ENCODE measurements at regions not wholly inside any gene's neighbourhood (a gene's known extent, or its start where the extent isn't known, plus 50 kb on each side); places are given as distances from the start of the nearest gene placed in this dataset.

DNA sequence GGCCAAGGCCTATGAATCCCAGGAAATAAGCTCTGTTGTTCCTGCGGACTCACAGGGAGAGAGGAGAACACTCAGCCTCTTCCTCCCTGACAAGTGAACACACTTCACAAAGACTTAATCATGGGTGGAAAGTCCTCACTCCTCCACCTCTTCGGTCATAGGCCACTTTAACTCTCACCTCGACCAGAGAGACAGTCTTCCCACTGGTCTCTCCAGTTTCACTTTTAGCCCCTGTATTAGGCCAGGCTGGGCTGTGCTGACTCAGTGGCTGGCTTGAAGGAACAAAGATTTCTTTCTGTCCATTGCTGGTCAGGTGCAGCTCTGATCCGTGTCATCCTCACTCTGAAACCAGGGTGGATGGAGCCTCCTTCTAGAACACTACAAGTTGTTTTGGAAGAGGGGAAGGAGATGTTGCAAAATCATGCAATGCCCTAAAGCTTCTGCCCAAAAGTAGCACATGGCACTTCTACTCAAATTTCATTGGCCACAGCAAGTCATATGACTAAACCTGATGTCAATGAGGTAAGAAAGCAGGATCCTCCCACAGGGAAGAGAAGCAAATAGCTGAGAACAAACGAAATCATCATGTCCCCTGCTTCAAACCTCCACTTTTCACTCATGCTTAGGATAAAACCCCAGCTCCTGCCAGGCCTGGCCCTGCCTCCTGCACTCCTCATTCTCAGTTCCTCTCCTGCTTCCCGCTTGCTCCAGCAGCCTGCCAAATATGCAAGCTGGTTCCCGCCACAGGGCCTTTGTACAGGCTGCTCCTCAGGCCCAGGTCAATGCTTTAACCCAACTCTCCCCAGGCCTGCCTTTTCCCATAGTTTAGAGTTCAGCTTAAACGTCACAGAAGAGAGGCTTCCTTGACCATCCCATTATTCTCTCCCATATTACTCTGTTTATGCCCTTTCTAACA, 150.5 kb upstream of the RUNX3 start:
- no peak for DNase-seq

DNA sequence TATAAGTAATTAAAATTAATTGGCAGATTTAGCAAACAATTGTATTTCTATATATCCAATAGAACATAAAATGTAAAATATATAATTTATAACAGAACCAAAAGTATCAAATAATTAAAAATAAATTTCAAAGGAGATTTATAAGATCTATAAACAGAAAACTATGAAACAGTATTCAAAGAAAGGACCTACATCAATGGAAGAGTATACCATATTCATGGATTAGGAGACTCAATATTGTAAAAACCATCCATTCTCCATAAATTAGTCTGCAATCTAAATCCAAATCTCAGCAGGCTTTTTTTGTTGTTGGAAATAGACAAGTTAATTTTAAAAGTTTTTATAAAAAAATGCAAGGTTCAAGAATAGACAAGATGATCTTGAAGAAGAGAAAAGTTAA, 149.0 kb upstream of the RUNX3 start:
- DNase-seq: no peak

DNA sequence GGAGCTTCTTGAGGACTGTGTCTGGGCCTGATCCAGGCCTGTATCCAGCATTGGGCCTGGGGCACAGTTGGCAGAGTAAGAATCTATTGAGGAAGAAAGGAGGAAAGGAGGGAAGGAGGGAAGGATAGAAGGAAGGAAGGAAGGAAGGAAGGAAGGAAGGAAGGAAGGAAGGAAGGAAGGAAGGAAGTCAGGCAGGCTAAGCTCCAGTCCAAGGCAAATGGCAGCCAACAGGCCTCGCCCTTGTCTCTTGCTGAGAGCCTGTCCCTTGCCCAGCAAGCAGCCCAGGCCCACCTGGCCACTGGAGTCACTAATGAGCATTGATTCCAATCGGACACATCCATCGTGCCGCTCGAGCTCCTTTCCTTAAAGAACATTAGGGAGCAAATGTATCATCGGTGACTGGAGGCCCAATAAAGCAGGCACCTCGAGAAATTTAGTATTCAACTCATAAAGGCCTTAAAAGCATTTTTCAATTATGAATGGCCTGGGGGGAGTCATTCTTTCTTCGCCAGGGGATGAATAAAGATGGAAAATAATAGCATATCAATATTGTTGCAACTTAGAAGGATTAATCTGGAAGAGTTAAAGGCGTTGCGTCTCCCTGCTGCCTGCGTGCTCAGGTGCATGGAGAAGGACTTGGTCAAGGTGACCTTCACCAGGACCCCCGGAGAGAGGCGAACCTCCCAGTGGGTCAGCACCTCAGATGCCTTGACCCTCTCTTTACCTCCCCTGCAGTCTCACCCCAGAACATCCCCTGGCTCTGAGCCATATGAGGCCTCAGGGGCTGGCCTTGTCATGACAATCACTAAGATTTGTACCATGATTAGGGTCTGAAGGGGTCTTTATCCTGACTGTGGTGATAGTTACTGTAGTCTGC, 144.5 kb upstream of the RUNX3 start:
- DNase-seq: no peak

DNA sequence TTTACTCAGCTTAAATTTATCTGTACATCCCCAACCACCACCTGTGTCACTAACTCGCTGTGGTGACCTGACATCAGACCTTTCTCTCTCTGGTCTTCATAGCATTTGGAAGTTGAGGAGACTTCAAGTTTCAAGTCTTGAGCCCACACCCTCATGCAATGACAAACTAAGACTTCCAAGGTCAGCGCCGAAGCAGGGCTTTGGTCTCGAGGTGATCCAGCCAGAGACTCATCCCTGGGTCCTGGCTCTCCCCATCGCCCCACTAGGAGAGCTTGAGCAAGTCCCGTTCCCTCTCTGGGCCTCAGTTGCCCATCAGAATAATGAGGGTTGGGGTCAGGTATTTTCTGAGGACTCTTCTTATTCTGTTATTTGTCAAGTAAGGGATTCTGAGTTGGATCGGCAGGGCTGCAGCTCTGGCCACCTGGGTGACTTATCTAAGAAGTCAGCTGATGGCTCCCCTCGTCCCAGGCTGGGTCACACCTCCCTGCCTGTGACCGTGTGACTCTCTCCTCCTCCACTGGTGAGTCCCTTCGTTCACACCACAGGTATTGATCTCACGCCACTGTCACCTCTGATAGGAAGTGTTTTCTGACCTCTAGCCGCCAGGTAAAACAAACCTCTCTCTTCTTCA, 143.7 kb upstream of the RUNX3 start:
- DNase-seq: no peak

DNA sequence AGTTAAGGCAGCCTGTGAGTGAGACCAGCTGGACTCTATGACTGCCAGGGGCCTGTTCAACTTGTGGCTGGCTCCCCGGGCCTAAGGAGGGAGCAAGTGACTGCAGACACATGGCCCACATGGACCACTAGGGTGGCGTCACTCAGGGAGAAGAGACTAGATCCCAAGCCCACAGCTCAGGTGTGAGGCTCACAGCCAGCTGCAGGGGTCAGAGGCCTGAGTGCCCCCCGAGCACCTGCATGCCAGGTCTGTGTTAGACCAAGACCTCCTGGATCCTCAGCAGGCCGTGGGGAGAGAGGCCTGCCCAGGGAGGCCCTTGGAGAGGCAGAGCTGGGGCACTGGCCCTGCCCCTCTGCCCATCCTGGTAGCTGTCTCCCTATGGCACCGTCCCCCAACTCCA, 142.4 kb upstream of the RUNX3 start:
- DNase-seq: no peak

DNA sequence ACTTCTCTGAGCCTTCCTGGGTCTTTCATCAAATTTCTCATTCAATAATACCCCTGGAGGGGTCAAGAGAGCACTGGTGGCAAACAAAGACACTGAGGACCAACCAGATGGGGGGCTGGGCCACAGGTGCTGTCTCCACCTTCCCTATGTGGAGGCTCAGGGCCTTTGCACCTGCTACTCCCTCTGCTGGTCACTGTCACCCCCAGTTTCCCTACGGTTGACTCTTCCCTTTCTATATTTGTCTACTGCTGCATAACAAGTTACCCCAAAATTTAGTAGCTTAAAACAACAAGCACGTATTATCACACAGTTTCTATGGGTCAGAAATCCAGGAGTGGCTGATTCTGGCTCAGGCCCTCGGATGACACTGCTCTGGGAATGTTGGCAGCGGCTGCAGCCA, 138.8 kb upstream of the RUNX3 start:
- DNase-seq: no peak

DNA sequence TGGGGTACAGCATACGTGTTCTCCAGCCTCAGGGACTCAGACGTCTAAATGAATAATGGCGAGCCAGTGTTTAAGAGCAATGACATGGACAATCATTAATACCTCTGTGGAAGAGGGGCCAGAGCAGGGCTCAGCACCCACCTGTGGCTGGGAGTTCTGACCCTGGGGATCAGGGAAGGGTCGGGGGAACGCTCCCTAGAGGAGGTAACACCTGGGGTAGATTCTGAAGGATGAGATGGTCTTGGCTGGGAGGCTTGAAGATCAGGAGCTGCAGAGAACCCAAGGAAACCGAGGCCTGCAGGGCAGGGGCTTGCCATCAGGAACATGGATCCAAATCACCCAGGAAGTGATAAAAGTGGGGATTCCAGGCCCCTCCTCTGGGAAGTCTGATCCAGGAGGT, 138.2 kb upstream of the RUNX3 start:
- no peak for DNase-seq

DNA sequence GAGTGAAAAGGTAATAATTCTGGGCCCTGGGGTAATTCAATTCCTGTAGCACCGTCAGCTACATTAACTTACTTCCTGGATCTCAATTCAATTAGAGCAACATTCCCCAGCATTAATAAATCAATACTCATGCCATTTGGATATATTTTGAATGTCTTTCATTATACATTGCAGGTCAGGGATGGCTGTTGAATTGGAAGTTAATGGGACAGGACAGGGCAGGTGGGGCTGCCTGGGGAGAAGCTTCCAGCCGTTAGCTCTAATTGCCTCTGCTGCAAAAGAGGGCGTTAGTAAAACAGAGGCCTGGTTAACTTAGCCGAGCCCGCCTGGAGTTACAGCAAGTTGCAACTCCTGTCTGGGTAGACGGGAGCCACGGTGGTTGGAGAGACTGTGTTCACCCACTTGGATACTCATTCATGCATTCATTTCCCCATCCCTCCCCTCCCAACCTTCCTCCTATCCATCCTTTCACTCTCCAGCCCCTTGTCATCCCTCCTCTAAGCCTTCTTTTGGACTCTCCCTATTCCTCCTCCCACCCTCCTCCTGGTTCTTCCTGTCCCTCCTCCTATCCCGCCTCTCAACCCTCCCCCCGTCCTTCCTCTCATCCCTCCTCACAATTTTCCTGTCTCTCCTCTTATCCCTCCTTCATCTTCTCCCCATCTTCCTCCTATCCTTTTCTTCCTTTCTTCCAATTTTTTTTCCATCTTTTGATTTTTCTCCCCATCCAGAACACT, 137.6 kb upstream of the RUNX3 start:
- DNase-seq: no peak

DNA sequence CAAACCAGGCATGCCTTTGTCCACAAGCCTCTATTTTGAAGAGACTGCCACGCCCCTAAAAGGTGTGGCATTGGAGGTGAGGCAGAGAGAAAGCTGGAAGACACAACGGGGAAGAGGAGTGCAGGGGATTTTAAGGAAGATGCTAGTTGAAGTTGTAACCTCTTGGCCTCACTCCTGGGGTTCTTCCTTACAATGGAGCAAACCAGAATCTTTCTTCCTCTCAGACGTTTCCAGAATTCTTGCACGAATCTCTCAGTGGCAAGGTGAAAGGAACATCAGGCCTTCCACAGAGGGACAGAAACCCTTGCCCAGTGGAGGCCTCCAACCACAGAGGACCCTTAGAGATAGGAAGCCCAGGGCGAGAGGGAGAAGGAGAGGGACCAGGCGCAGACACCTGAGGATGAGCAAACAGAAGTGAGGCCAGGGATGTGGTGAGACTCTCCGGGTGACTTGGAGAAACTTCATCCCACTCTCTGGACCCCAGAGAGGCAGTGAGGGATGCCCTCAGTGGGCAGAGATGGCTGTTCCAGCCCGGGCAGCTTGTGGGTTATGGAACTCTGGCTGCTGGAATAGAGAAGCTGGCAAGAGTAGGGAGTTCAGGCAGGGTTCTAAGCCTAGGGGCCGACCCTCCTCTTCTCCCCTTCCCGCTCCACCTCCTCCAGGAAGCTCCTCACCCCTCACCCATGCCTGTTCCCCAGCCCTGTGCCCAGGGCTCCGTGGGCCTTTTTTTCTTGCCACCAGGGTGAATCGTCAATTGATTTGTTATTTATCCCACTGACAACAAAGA, 136.8 kb upstream of the RUNX3 start:
- DNase-seq: no peak

DNA sequence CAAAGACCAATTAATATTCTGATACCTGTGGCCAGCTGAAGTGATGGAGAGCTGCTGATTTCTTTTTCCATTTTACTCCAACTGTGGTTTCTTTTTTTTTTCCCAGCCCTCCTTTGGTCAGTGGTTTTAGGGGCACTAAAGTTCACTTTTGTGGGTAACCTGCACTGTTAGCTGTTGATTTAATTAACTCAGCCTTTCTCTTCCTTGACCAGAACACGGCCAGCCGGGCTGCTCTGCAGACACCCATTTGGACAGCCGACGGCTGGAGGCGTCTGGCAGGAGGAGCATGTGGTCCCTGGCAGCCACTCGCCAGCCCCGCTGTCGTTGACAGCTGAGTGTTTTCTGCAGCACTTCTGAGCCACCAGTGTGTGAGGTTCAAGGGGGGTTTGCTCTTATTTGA, 136.2 kb upstream of the RUNX3 start:
- DNase-seq: no peak

DNA sequence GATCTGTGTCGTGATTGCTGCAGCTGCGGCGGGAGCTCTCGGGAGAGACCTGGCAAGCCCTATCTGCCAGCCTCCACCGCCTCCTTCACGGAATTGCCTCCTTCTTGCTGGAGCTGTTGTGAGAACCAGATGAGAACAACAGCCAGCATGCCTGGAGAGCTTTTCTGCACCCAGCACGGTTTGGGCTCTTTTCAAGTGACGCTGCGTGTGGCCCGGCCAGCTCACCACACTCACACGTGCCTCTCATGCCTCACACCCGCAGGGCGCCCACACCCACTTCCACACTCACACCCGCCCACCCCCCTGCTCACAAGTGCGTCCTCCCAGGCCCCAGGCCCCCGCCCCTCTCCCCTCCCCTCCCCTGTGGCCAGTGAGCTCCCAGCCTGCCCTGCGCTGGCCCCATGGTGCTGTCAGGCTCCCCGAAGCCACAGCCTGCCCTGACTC, 135.7 kb upstream of the RUNX3 start:
- DNase-seq: no peak

DNA sequence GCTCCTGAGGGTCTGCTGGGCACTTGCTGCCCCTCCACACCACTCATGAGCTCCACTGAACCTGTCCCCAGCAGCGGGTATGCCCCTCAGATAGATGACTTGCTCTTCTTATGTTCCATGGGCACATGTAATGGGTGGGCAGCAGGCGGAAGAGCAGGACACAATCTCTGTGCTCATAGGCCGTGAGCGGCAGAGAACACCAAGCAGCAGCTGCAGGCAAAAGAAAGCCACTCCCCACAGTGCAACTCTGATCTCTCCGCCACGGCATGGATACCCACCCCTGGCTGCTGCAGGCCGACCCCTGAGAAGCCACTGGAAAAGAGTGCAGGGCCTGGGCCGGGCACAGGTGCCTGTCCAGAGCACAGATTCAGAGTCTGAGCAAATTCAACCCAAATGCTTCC, 135.2 kb upstream of the RUNX3 start:
- no peak for DNase-seq

DNA sequence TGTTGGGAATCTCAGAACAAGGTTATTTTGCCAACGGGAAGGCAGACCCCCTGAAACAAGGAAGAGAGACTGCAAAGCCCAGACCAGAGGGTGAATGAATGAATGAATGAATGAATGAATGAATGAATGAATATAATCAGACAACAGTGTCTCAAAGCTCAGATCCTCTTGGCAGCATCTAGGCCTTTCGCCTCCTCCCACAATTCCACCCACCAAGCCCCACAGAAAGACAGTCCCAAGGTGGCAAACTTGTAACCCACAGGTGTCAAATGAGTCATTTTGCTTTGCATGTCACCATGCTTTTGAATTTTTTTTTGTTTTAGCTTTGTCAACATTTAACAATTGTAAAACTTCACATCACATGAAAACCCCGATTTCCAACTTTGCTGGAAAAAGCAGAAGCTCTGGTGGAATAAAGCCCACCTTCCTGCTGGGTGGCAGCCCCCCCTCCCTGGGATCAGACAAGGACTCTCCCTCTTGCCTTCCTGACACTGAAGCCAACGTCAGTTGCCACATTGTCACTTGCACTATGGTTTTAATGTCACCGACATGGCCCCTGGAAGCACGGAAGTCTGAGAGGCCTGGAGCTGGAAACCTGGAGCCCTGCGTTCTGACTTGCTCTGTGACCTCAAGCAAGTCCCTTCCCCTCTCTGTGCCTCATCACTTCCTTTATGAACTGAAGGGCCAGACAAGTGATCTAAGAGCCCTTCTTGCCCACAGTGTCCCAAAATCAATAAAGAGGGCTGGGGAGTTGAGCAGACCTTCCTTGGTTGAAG, 134.6 kb upstream of the RUNX3 start:
- DNase-seq: peak; percentile 23

DNA sequence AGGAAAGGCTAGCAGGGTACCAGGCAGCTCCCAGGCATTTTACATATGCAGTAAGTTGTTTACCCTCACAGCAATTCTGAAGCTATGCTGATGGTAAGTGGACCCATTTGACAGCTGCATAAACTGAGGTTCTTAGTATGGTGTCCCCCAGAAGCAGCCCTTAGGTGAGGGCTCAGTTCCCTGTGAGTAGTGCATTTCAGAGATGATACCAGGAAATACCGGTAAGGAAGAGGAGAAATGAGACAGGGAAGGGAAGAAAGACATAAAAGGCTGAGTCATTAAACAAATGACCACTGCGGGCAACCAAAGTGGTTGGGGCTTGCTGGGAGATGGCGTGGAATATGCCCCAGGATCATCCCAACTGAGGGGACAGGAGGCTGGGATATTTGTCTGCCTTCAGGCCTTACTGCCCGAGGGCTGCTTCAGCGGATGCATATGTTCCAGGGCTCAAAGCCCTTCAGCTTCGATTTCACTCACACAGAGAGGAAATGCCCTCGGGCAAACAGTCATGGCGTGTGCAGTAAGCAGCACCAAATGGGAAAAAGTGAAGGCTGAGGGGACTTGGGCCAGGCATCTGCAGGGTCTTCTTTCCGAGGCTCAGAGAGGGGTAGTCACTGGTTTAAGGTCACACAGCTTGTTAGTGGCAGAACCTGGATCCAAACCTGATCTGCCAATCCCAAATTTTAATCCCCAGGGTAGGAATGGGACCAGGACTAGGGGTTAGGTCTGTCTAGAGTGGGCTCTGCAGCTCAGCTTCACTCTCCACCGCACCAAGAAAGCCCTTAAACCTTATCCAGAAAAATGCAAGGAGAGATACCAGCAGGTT, 133.7 kb upstream of the RUNX3 start:
- DNase-seq: no peak

DNA sequence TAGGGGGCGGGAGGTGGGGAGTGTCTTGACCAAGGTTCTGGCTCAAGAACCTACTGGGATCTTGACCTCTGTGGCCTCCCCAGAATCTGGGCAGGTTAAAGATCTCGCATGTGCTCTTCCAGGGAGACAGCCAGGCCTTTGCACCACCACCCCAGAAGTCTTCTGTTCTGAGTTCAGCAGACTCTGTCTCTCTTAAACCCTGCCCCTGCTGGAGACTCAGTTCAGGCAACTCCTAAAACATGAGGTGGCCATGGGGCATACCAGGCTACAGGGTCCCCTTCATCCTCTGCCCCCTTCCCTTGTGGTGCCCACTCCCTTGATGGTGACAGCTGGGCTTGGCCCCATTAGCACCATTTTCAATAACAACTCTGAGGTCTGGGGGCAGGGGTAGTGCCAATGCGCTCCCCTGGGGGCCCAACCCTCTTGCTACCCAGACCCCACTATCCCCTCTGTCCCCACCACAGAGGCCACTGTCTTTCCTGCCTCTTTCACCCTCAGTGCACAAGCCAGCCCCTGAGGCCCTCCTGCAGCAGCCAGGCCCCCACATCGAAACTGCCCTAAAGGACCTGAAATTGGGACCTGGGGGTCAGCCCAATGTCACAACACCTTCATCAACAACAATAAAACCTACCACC, 132.7 kb upstream of the RUNX3 start:
- no peak for DNase-seq

DNA sequence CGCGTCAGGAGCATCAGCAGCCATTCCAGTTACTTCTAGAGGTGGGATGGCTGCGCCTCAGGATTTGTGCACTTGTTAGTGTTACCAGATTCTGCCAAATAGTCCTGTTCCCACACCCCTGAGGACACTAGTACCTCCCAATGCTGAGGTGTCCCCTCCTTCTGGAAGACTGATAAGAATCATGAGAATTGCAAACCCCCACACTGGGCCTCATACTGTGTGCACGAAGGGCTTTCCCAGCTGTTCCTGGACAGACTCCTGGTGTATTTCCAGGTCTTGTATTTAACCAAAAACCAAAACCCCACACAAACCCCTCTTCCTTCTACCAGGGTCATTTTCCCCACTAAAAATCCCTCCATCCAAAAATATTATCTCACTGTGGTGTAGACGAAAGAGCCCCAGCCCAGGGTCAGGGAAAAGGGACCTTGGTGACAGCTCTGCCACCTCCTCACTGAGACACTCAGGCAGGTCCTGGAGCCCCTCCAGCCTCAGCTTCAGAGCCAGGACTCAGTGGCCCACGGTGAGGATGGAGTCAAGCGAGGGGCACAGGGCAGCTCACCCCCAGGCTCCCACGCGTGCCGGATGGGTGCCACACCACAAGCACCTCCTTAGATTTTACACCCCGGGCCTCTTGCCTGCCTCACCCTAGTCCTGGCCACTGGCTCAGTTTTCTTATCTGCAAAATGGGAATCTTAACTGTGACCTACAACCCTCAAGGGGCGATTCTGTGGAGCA, 131.4 kb upstream of the RUNX3 start:
- no peak for DNase-seq

DNA sequence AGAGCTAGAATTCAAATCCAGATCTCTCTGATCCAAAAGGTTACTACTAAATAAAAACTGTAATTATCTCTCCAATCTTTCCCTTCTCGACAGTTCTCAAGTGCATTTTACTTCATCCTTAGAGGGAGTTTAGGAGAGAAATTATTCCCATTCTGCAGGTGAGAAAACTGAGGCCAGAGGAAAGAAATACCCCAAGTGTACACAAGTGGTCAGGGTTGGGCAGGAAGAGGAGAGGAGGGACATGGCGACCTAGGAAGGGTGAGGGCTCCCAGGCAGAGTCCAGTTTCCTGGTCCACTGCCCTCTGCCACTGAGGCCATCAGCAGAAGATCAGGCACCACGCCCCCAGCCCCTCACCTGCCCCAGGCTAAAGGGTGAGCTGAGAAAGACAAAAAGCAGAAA, 127.1 kb upstream of the RUNX3 start:
- no peak for DNase-seq

DNA sequence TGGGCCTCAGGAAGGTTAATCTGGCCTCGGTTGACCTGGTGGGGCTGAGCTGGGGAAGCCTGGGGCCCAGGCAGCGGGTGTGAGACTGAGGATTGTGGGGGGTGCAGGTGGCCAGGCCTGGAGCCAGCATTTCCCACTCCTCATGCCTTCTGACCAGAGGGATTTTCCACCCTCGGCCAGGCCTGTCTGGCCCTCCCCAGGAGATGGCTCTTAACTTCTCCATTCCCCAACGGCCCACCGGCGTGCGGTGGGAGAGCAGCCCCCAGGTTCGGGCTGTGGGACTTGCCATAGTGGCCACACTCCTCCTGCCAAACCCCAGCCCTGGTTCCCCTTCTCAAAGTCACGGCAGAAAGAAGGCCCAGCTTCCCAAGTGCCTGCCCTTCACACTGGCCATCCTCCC, 126.5 kb upstream of the RUNX3 start:
- DNase-seq: no peak

DNA sequence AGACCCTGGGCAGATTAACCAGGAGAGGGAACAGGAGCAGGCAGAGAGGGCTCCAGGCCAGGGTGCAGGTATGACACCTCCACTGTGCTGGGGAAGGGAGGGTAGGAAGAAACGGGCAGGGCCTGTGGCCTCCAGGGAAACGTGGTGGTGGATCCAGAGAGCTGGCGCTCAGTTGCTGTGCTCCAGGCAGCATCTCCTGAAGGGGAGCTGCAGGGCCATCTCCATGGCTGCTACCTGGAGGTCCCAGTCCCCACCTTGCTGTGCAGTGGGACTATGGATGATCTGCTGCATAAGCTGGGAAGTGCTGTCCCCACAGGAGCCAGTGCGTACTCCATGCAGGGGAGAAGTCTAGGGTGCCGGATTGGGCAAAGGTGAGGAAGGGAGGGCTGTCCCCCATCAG, 125.9 kb upstream of the RUNX3 start:
- no peak for DNase-seq

All from activated naive CD4-positive, alpha-beta T cell treated with anti-CD3 and anti-CD28 coated beads, Interleukin-2, amount 50 U/mL, for 16 hours (primary cell).